ENCODE measurements at regions not wholly inside any gene's neighbourhood (a gene's known extent, or its start where the extent isn't known, plus 50 kb on each side); places are given as distances from the start of the nearest gene placed in this dataset.
A peak's percentile ranks its signal among the peaks of the same experiment; 100 is the strongest.

DNA sequence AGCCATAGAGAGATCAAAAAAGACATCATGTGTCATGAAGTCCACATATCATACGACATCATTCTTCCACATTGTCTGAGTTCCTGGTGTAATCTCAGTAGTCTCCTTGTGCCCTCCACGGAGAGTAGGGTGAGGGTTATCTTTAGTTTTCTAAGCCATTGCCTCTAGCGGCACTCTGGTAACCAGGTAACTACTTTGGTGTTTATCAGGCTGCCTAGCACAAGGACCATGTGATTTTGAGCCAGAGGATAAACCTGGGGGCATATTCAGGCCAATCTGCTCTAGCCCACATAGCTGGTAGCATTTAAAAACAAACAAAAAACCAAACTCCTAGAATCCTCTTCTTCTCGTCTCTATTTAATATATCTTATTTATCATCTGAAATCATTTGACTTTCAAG lies 147.4 kb downstream of the GDAP2 start:
- Histone ChIP-seq H3K9me2 (ENCODE audit: insufficient read depth) (0 out of 2 replicates have a peak, but pooled peaks cover 3% of the 10 kb centered on the region), H3K4me1 (ENCODE audit: insufficient read depth) (no peaks in the 10 kb centered on the region), H3K4me2 (no peak overlapping the region), H4K20me1 (replicated peaks; ENCODE audit: insufficient read depth) (no peaks in the 10 kb centered on the region), H3F3A (replicated peaks; ENCODE audit: low read depth) (no peaks in the 10 kb centered on the region), H3K27ac (ENCODE audit: low read depth) (no peak overlapping the region), H3K27me3 (ENCODE audit: insufficient read depth) (no peaks in the 10 kb centered on the region), H2AFZ (no peak overlapping the region), H3K79me2 (replicated peaks; ENCODE audit: insufficient read depth) (no peaks in the 10 kb centered on the region), H3K4me3 (no peak overlapping the region), H3K36me3 (ENCODE audit: insufficient read depth) (no peaks in the 10 kb centered on the region)
- DNase-seq (ENCODE audit: low spot score): no peak
- H3K27me3 Mint-ChIP-seq (ENCODE audit: insufficient read depth, low read depth, poor library complexity): peaks cover 2% of the 10 kb centered on the region
- TF ChIP-seq, protein P1, sequence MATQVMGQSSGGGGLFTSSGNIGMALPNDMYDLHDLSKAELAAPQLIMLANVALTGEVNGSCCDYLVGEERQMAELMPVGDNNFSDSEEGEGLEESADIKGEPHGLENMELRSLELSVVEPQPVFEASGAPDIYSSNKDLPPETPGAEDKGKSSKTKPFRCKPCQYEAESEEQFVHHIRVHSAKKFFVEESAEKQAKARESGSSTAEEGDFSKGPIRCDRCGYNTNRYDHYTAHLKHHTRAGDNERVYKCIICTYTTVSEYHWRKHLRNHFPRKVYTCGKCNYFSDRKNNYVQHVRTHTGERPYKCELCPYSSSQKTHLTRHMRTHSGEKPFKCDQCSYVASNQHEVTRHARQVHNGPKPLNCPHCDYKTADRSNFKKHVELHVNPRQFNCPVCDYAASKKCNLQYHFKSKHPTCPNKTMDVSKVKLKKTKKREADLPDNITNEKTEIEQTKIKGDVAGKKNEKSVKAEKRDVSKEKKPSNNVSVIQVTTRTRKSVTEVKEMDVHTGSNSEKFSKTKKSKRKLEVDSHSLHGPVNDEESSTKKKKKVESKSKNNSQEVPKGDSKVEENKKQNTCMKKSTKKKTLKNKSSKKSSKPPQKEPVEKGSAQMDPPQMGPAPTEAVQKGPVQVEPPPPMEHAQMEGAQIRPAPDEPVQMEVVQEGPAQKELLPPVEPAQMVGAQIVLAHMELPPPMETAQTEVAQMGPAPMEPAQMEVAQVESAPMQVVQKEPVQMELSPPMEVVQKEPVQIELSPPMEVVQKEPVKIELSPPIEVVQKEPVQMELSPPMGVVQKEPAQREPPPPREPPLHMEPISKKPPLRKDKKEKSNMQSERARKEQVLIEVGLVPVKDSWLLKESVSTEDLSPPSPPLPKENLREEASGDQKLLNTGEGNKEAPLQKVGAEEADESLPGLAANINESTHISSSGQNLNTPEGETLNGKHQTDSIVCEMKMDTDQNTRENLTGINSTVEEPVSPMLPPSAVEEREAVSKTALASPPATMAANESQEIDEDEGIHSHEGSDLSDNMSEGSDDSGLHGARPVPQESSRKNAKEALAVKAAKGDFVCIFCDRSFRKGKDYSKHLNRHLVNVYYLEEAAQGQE (IDR thresholded peaks at IDR 0.05; ENCODE audit: unreplicated experiment): no peak
- TF ChIP-seq EZH2 (IDR thresholded peaks at IDR 0.05; ENCODE audit: low read depth, unreplicated experiment) (no peak), ZNF114 (CRISPR knock-in tag; IDR thresholded peaks at IDR 0.05) (no peak), CREB1 (CRISPR knock-in tag; IDR thresholded peaks at IDR 0.05; ENCODE audit: low read depth) (no peak), NANOG (IDR thresholded peaks at IDR 0.05; ENCODE audit: borderline replicate concordance) (no peak)
- TF ChIP-seq, protein P2, sequence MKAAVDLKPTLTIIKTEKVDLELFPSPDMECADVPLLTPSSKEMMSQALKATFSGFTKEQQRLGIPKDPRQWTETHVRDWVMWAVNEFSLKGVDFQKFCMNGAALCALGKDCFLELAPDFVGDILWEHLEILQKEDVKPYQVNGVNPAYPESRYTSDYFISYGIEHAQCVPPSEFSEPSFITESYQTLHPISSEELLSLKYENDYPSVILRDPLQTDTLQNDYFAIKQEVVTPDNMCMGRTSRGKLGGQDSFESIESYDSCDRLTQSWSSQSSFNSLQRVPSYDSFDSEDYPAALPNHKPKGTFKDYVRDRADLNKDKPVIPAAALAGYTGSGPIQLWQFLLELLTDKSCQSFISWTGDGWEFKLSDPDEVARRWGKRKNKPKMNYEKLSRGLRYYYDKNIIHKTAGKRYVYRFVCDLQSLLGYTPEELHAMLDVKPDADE (IDR thresholded peaks at IDR 0.05): no peak
- TF ChIP-seq, protein P3, sequence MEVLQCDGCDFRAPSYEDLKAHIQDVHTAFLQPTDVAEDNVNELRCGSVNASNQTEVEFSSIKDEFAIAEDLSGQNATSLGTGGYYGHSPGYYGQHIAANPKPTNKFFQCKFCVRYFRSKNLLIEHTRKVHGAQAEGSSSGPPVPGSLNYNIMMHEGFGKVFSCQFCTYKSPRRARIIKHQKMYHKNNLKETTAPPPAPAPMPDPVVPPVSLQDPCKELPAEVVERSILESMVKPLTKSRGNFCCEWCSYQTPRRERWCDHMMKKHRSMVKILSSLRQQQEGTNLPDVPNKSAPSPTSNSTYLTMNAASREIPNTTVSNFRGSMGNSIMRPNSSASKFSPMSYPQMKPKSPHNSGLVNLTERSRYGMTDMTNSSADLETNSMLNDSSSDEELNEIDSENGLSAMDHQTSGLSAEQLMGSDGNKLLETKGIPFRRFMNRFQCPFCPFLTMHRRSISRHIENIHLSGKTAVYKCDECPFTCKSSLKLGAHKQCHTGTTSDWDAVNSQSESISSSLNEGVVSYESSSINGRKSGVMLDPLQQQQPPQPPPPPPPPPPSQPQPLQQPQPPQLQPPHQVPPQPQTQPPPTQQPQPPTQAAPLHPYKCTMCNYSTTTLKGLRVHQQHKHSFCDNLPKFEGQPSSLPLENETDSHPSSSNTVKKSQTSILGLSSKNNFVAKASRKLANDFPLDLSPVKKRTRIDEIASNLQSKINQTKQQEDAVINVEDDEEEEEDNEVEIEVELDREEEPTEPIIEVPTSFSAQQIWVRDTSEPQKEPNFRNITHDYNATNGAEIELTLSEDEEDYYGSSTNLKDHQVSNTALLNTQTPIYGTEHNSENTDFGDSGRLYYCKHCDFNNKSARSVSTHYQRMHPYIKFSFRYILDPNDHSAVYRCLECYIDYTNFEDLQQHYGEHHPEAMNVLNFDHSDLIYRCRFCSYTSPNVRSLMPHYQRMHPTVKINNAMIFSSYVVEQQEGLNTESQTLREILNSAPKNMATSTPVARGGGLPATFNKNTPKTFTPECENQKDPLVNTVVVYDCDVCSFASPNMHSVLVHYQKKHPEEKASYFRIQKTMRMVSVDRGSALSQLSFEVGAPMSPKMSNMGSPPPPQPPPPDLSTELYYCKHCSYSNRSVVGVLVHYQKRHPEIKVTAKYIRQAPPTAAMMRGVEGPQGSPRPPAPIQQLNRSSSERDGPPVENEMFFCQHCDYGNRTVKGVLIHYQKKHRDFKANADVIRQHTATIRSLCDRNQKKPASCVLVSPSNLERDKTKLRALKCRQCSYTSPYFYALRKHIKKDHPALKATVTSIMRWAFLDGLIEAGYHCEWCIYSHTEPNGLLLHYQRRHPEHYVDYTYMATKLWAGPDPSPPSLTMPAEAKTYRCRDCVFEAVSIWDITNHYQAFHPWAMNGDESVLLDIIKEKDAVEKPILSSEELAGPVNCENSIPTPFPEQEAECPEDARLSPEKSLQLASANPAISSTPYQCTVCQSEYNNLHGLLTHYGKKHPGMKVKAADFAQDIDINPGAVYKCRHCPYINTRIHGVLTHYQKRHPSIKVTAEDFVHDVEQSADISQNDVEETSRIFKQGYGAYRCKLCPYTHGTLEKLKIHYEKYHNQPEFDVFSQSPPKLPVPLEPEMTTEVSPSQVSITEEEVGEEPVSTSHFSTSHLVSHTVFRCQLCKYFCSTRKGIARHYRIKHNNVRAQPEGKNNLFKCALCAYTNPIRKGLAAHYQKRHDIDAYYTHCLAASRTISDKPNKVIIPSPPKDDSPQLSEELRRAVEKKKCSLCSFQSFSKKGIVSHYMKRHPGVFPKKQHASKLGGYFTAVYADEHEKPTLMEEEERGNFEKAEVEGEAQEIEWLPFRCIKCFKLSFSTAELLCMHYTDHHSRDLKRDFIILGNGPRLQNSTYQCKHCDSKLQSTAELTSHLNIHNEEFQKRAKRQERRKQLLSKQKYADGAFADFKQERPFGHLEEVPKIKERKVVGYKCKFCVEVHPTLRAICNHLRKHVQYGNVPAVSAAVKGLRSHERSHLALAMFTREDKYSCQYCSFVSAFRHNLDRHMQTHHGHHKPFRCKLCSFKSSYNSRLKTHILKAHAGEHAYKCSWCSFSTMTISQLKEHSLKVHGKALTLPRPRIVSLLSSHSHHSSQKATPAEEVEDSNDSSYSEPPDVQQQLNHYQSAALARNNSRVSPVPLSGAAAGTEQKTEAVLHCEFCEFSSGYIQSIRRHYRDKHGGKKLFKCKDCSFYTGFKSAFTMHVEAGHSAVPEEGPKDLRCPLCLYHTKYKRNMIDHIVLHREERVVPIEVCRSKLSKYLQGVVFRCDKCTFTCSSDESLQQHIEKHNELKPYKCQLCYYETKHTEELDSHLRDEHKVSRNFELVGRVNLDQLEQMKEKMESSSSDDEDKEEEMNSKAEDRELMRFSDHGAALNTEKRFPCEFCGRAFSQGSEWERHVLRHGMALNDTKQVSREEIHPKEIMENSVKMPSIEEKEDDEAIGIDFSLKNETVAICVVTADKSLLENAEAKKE (CRISPR knock-in tag; IDR thresholded peaks at IDR 0.05): no peak
- peaks cover 12% of the 10 kb centered on the region for H3K4me1 Mint-ChIP-seq
- no peak overlapping the region for H3K27ac Mint-ChIP-seq
- no peaks in the 10 kb centered on the region for H3K36me3 Mint-ChIP-seq (ENCODE audit: low read depth)
- no peak overlapping the region for H3K4me3 Mint-ChIP-seq
- peak; percentile 34; the same call in 1 of the 3 replicates for ATAC-seq
- H3K9me3 Mint-ChIP-seq: no peaks in the 10 kb centered on the region

All from GM23338 (cell line).